DLD1 (cell line): ENCODE measurements at regions not wholly inside any gene's neighbourhood (a gene's known extent, or its start where the extent isn't known, plus 50 kb on each side); places are given as distances from the start of the nearest gene placed in this dataset.

ENCODE experiments used
- in situ Hi-C: cut with HindIII; loops from 2 replicates; pipeline ENCODE4 v1.10.0; 2017; ENCODE audit warnings: low sequenced_read_pairs

- in situ Hi-C loops = no loop called here
Observed at GRCh38 chr4:22233230-22233629, 282.6 kb downstream of the ADGRA3 start.

- in situ Hi-C loops = no loop called here
Observed at GRCh38 chr4:22220965-22221364, 272.4 kb upstream of the KCNIP4 start.

GRCh38 chr4:22217480-22217879, 268.9 kb upstream of the KCNIP4 start:
- in situ Hi-C loops = no loop called here

- in situ Hi-C loops = no loop called here
Observed at GRCh38 chr4:22216278-22216677, 267.7 kb upstream of the KCNIP4 start.

- in situ Hi-C loops = no loop called here
Observed at GRCh38 chr4:22215084-22215483, 266.5 kb upstream of the KCNIP4 start.

- in situ Hi-C loops = no loop called here
Observed at GRCh38 chr4:22203711-22204011, 255.1 kb upstream of the KCNIP4 start.

- in situ Hi-C loops = no loop called here
Observed at GRCh38 chr4:22202975-22203710, 254.6 kb upstream of the KCNIP4 start.

GRCh38 chr4:22202246-22202974, 253.8 kb upstream of the KCNIP4 start:
- in situ Hi-C loops = no loop called here

GRCh38 chr4:22201256-22201655, 252.7 kb upstream of the KCNIP4 start:
- in situ Hi-C loops = no loop called here

- in situ Hi-C loops = no loop called here
Observed at GRCh38 chr4:22196551-22196950, 248.0 kb upstream of the KCNIP4 start.

- in situ Hi-C loops = no loop called here
Observed at GRCh38 chr4:22192084-22192511, 243.5 kb upstream of the KCNIP4 start.

GRCh38 chr4:22191565-22191964, 243.0 kb upstream of the KCNIP4 start:
- in situ Hi-C loops = no loop called here

GRCh38 chr4:22190855-22191254, 242.3 kb upstream of the KCNIP4 start:
- in situ Hi-C loops = no loop called here

GRCh38 chr4:22187203-22187820, 238.7 kb upstream of the KCNIP4 start:
- in situ Hi-C loops = no loop called here

- in situ Hi-C loops = no loop called here
Observed at GRCh38 chr4:22181736-22182135, 233.2 kb upstream of the KCNIP4 start.

- in situ Hi-C loops = no loop called here
Observed at GRCh38 chr4:22179124-22179874, 230.7 kb upstream of the KCNIP4 start.

- in situ Hi-C loops = no loop called here
Observed at GRCh38 chr4:22174640-22175039, 226.1 kb upstream of the KCNIP4 start.

GRCh38 chr4:22170353-22170752, 221.8 kb upstream of the KCNIP4 start:
- in situ Hi-C loops = no loop called here

GRCh38 chr4:22167201-22167600, 218.6 kb upstream of the KCNIP4 start:
- in situ Hi-C loops = no loop called here

- in situ Hi-C loops = loop anchor here (5.0 kb wide), 1 partner anchor 50 kb away; no protein-coding TSS in a partner anchor
Observed at GRCh38 chr4:22162454-22162853, 213.9 kb upstream of the KCNIP4 start.

GRCh38 chr4:22130741-22131140, 182.2 kb upstream of the KCNIP4 start:
- in situ Hi-C loops = no loop called here
